KMS-11 (cell line): ENCODE measurements at regions not wholly inside any gene's neighbourhood (a gene's known extent, or its start where the extent isn't known, plus 50 kb on each side); places are given as distances from the start of the nearest gene placed in this dataset.

Experiments used
- H2AFZ ChIP-seq: fragments of 200-600 bp; sonication (generic); 2 replicates; pipeline ENCODE4 v1.6.1; 2016; ENCODE audit warnings: antibody characterized with exemption, mixed run types, low read depth
- H3K27ac ChIP-seq: fragments of 200-600 bp; sonication (generic); 2 replicates; pipeline ENCODE4 v1.6.1; 2016; ENCODE audit warnings: mild to moderate bottlenecking, mixed run types
- H3K27me3 ChIP-seq: fragments of 200-600 bp; sonication (generic); 2 replicates; pipeline ENCODE4 v1.6.1; 2017; ENCODE audit warnings: mild to moderate bottlenecking, low read depth, mixed run types, moderate library complexity; ENCODE audit not compliant: insufficient read depth
- H3K36me3 ChIP-seq: fragments of 200-600 bp; sonication (generic); 2 replicates; pipeline ENCODE4 v1.6.1; 2017; ENCODE audit warnings: mild to moderate bottlenecking, mixed run types; ENCODE audit not compliant: insufficient read depth
- H3K4me1 ChIP-seq: fragments of 200-600 bp; sonication (generic); 2 replicates; pipeline ENCODE4 v1.6.1; 2016; ENCODE audit warnings: mild to moderate bottlenecking, low read depth, mixed run types; ENCODE audit not compliant: poor library complexity, severe bottlenecking
- H3K4me2 ChIP-seq: fragments of 200-600 bp; sonication (generic); 2 replicates; pipeline ENCODE4 v1.7.0; 2016; ENCODE audit warnings: mild to moderate bottlenecking, mixed run types
- H3K4me3 ChIP-seq: fragments of 200-600 bp; sonication (generic); IDR thresholded peaks from 2 replicates; pipeline ENCODE4 v1.6.1; 2017; ENCODE audit warnings: low read depth, low read length, mixed read lengths; ENCODE audit not compliant: insufficient read depth
- H3K79me2 ChIP-seq: fragments of 200-600 bp; sonication (generic); 2 replicates; pipeline ENCODE4 v1.6.1; 2016; ENCODE audit warnings: low read depth, mixed run types; ENCODE audit not compliant: insufficient read depth
- H3K9ac ChIP-seq: fragments of 200-600 bp; sonication (generic); 2 replicates; pipeline ENCODE4 v1.6.1; 2016; ENCODE audit warnings: mild to moderate bottlenecking, mixed run types
- H4K20me1 ChIP-seq: fragments of 200-600 bp; sonication (generic); 2 replicates; pipeline ENCODE4 v1.6.1; 2016; ENCODE audit warnings: mild to moderate bottlenecking, mixed run types; ENCODE audit not compliant: insufficient read depth
- CTCF ChIP-seq: fragments of 200-600 bp; sonication (generic); conservative IDR thresholded peaks from 2 replicates; pipeline ENCODE4 v1.6.1; 2017; ENCODE audit warnings: low read depth, mild to moderate bottlenecking, antibody characterized with exemption, low read length, moderate library complexity, mixed read lengths

- H3K27ac ChIP-seq, result no peak overlapping the region
- H3K27me3 ChIP-seq, result no peaks in the 10 kb centered on the region
- no peaks in the 10 kb centered on the region for H3K79me2 ChIP-seq
- no peak for TF ChIP-seq CTCF
- no peaks in the 10 kb centered on the region for H4K20me1 ChIP-seq
- no peak overlapping the region for H3K4me3 ChIP-seq
- H3K36me3 ChIP-seq, result no peaks in the 10 kb centered on the region
- H3K4me1 ChIP-seq, result no peaks in the 10 kb centered on the region
- H3K4me2 ChIP-seq, result no peak overlapping the region
- no peak overlapping the region for H3K9ac ChIP-seq
- H2AFZ ChIP-seq, result no peak overlapping the region
Measured at GRCh38 chr20:21780528-21780927, 75.1 kb downstream of the PAX1 start.
